ENCODE measurements at regions not wholly inside any gene's neighbourhood (a gene's known extent, or its start where the extent isn't known, plus 50 kb on each side); places are given as distances from the start of the nearest gene placed in this dataset.

DNA sequence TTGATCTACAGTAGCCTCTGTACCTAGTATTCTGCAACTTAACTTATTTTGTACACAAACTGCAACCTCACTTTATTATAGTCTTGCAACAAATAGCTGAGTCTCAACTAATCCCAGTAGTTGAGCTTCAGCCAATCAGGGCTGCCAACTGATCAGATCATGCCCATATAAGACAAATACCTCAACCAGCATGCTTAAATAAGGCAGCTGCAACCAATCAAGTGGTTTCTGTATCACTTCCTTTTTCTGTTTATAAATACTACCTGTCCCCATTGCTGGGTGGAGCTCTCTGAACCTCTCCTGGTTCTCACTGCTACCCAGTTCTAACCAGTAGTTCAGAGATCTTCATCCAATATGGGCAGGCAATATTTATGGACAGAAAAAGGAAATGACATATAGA lies 248.5 kb upstream of the FBXO33 start:
- TF ChIP-seq, protein P1, sequence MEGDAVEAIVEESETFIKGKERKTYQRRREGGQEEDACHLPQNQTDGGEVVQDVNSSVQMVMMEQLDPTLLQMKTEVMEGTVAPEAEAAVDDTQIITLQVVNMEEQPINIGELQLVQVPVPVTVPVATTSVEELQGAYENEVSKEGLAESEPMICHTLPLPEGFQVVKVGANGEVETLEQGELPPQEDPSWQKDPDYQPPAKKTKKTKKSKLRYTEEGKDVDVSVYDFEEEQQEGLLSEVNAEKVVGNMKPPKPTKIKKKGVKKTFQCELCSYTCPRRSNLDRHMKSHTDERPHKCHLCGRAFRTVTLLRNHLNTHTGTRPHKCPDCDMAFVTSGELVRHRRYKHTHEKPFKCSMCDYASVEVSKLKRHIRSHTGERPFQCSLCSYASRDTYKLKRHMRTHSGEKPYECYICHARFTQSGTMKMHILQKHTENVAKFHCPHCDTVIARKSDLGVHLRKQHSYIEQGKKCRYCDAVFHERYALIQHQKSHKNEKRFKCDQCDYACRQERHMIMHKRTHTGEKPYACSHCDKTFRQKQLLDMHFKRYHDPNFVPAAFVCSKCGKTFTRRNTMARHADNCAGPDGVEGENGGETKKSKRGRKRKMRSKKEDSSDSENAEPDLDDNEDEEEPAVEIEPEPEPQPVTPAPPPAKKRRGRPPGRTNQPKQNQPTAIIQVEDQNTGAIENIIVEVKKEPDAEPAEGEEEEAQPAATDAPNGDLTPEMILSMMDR (IDR thresholded peaks at IDR 0.05; ENCODE audit: insufficient read depth, low read length, poor library complexity, severe bottlenecking) = no peak
- TF ChIP-seq EZH2phosphoT487 (conservative IDR thresholded peaks at IDR 0.05; ENCODE audit: low read length) = no peak
